Activated effector memory CD4-positive, alpha-beta T cell treated with Interleukin-2 at 50 U/mL for 16 hours (primary cell): ENCODE measurements at regions not wholly inside any gene's neighbourhood (a gene's known extent, or its start where the extent isn't known, plus 50 kb on each side); places are given as distances from the start of the nearest gene placed in this dataset.

Experiments
- DNase-seq: peaks from one replicate; pipeline ENCODE4 v3.0.0-alpha.2; 2020

- no peak for DNase-seq
These were observed 144.2 kb upstream of the RAI14 start for GRCh38 chr5:34511915-34512314.

GRCh38 chr5:34516166-34516565, 140.0 kb upstream of the RAI14 start:
- DNase-seq, result no peak

GRCh38 chr5:34516686-34517085, 139.4 kb upstream of the RAI14 start:
- no peak for DNase-seq

DNA sequence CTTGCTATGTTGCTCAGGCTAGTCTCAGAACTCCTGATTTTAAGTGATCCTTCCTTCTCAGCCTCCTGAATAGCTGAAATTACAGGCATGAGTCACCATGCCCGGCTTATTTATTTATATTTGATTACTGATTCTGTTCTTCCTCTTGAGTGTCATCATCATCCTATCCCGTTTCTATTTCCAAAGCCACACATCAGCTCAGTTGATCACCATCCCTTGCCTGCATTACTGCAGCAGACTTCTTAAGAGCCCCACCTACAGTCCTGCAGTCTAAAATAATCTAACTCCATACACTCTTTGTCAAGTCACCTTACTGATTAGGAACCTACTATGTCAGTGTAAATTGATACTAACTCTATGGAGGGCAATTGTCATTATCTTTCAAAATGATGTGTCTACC, 138.9 kb upstream of the RAI14 start:
- no peak for DNase-seq

DNA sequence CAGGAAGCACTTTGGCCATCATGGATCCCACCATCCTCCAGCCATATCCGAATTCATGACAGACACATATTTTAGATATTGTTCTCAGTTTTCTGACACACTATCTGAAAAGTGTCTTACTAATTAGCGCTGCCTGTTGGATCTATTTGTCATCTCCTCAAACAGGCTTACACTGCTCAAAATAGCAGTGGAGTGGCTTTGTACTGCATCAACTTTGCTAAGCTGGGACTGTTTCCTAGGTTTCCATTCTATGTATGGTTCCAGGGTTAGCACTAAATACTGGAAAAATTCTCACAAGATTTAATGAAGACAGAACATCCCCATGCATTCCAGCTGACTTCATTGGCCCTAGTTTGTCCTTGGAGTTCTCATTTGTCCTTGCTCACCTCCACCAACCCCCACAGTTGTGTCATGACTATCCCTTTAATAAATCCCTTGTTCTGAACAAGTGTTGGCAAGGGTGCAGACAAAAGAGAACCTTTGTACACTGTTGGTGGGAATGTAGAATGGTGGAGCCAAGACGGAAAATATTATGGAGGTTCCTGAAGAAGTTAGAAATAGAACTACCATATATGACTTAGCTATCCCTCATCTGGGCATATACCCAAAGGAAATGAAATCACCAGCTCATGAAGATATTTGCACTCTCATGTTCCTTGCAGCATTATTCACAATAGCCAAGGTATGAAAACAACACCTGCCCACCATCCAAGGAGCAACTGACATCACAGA, 136.5 kb upstream of the RAI14 start:
- no peak for DNase-seq

GRCh38 chr5:34521628-34522290, 134.4 kb upstream of the RAI14 start:
- DNase-seq, result no peak

DNA sequence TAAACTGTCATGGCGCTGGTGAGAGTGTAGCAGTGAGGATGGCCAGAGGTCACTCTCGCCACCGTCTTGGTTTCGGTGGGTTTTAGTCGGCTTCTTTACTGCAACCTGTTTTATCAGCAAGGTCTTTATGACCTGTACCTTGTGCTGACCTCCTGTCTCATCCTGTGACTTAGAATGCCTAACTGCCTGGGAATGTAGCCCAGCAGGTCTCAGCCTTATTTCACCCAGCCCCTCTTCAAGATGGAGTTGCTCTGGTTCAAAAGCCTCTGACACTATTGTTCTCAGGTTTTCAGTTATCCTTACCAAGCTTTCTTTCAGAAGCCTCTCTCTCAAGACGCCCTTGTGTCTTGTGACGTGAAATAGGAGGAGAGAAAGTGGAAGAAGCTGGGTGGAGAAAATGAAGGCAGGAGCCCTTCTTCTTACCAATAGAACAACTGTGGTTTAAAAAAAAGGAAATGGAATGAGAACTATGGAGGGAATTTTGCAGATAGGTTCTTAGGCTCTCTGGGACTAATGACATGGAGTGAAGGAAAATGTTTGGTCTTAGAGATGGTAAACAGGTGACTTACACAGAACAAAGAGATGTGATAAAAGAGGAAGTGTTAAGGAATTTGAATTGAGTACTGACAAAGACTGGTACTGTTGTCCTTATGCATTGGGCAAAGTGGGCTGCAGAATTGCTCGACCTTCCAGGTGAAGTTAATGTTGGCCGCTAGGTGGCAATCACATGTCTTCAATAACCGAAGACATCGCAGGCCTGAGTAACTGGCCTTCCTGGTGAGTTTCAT, 133.3 kb upstream of the RAI14 start:
- DNase-seq, result peak; percentile 5

GRCh38 chr5:34523387-34523726, 132.8 kb upstream of the RAI14 start:
- no peak for DNase-seq

DNA sequence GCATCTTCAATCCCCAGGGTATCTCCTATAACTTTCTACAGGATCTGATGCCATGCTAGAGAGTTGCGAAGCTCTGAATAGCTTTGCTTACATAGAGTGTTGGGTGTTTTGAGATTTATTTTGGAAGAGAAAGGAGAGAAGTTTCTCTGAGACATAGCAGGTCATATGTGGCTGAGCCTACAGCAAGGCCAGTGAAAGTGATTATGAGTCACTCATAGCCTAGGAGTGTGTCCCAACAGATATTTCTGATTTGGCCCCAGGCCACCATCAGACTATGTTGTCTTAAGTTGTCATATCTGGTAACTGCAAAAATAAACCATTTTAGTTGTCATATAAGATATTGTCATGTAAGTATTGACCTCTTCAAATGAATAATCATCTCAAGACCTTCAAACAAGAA, 132.0 kb upstream of the RAI14 start:
- DNase-seq, result no peak

- no peak for DNase-seq
These were observed 130.4 kb upstream of the RAI14 start for GRCh38 chr5:34525761-34526160.

- no peak for DNase-seq
These were observed 129.3 kb upstream of the RAI14 start for GRCh38 chr5:34526682-34527305.

DNA sequence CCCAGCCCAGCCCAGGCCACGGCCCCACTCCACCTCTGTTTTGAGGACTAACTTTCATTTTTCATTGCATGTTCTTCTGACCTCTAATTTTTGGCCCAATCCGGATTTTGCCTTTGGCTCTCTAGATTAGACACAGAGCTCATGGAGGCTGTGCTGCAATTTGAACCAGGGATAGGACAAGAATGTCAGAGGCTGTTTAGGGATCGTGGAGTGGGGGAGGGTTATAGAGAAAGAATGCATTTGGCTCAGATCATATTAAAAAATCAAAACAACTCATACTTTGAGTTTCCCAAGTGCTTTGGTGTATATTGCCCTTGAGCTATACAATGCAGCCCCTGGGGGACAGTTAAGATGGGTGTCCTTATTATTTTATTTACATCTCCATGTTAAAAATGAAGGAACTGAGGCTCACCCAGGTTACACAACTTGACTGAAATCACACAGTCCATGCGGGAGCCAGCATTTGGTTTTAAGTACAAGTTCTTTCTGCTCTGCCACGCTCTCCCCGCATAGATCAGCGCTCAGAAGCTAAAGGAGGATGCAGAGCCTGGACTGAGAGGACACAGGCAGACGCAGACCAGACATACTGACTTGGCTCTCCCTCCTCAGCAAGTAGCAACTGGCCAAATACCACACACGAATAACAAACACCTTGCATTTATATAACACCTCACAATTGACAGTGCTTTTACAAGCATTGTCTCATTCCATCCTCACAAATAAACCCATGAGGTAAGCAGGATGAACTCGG, 126.4 kb upstream of the RAI14 start:
- no peak for DNase-seq

- DNase-seq, result no peak
These were observed 125.5 kb upstream of the RAI14 start for GRCh38 chr5:34530637-34531036.

- no peak for DNase-seq
These were observed 124.3 kb upstream of the RAI14 start for GRCh38 chr5:34531751-34532360.

DNA sequence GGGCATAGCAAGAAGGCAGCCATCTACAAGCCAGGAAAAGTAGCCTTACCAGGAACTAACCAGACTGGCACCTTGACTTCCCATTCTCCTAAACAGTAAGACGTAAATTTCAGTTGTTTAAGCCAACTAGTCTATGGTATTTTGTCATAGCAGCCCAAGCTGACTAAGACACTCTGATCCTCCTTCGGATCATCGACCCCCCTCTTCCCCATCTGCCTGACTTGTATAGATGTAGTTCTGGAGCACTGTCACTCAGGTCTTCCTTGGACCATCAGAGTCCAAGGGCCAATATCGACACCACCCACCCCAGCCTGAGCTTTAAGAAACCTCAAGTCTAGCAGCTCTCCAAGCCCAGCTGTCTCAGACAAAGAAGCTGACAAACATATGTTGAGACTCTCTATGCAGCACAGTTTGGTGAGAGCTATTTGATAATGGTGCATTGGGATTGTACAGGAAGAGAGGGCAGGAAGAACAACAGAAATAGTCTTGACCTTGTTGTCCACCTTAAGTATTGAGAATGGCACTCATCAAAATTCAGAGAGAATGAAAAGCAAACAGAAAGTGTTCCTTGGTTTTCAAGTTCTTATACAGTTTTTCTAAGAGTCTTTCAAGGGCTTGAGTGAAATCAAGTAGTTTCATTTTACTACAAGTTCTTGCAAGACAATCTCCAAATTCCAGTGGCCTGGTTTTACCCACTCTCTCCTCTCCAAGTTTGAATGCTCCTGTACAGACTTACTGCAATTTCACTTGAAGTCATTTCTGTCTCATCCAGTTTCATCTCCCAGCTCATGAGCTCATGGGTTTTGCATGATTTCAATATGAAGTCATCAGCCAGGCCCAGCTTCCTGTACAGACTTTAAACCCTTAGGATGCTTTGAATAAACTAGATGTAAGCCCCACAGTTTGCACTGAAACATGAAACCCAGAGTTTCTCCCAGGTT, 122.3 kb upstream of the RAI14 start:
- no peak for DNase-seq

GRCh38 chr5:34534523-34535103, 121.5 kb upstream of the RAI14 start:
- no peak for DNase-seq

- no peak for DNase-seq
These were observed 120.7 kb upstream of the RAI14 start for GRCh38 chr5:34535433-34535832.

GRCh38 chr5:34535944-34536623, 120.0 kb upstream of the RAI14 start:
- DNase-seq, result no peak

GRCh38 chr5:34536699-34537098, 119.4 kb upstream of the RAI14 start:
- DNase-seq, result no peak

GRCh38 chr5:34538026-34538672, 118.0 kb upstream of the RAI14 start:
- no peak for DNase-seq
